GM13977 (cell line): ENCODE measurements at regions not wholly inside any gene's neighbourhood (a gene's known extent, or its start where the extent isn't known, plus 50 kb on each side); places are given as distances from the start of the nearest gene placed in this dataset.

ENCODE experiments used
- DNase-seq: peaks from one replicate; pipeline ENCODE4 v3.0.0; 2012; ENCODE audit warnings: low spot score
- in situ Hi-C: fragments of 300-500 bp; cut with MboI; formaldehyde crosslinking; loops from one replicate; pipeline ENCODE4 v1.12.0; 2022; ENCODE audit warnings: low sequenced_read_pairs, low pct_unique_long_range_greater_than_20kb, mixed read lengths, inconsistent platforms; ENCODE audit not compliant: unreplicated experiment
- TF ChIP-seq, protein P1 (sequence below): IDR thresholded peaks from 2 replicates; pipeline ENCODE4 v1.5.1; 2012; ENCODE audit warnings: mild to moderate bottlenecking, control low read depth; ENCODE audit not compliant: insufficient read depth; ENCODE audit errors: extremely low read depth, missing control alignments

DNA sequence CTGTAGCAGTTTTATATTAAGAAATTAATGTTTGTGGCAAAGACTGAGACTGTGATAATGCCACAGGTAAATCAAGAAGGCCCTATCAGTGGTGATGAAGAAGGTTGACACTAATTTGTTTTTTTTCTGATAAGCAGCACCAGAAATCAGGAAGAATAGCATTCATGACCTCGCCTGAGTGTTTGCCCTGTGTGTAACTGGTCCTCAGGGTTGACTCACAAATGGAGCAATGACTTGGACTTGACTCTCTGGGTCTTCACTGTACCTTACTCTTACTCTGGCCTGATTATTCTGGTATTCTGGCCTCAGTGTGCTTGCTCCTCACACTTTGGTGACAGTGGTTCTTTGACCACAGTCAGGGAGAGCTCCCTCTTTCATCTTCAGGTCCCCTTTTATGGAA is 243.9 kb downstream of the HAO1 start:
- in situ Hi-C loops: no loop called here
- TF ChIP-seq, protein P1, sequence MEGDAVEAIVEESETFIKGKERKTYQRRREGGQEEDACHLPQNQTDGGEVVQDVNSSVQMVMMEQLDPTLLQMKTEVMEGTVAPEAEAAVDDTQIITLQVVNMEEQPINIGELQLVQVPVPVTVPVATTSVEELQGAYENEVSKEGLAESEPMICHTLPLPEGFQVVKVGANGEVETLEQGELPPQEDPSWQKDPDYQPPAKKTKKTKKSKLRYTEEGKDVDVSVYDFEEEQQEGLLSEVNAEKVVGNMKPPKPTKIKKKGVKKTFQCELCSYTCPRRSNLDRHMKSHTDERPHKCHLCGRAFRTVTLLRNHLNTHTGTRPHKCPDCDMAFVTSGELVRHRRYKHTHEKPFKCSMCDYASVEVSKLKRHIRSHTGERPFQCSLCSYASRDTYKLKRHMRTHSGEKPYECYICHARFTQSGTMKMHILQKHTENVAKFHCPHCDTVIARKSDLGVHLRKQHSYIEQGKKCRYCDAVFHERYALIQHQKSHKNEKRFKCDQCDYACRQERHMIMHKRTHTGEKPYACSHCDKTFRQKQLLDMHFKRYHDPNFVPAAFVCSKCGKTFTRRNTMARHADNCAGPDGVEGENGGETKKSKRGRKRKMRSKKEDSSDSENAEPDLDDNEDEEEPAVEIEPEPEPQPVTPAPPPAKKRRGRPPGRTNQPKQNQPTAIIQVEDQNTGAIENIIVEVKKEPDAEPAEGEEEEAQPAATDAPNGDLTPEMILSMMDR: no peak
- DNase-seq: no peak

DNA sequence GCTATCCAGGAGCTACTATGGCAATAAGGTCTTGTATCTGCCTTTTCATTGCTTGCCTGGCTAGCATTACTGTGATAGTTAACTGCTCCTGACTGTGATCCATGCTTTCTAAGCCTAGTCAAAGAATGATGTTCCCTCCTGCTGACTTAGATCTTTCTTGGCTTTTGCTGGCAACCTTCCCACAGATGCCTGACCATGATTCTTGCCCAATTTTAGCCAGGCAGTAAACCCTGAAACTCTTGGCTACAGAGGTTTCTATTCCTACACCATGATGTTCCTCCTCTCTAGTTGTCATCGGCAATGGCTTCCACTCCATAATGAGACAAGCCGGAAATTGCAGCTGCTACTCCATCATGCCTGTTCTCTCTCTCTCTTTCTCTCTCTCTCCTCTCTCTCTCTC is 238.1 kb downstream of the HAO1 start:
- in situ Hi-C loops: no loop called here
- DNase-seq: no peak
- TF ChIP-seq, protein P1: no peak

DNA sequence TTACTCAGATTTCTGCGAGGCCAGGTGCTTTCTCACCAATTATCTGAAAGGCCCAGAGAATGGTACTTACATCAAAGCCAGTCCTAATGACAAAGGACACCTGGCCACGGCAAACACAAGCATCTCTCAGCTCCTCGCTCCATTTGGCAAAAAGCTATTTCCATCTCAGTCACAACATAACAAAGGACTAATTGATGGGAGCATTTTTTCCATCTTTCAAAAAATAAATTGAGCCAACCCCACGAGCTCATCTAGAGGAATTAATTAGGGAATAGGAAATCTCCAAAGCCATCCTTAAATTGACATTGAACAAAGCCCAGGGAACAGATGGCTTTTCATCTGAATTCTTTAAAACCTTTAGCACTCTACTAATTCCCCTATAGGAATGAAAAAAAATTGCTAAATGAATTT is 236.7 kb downstream of the HAO1 start:
- no peak for DNase-seq
- in situ Hi-C loops: no loop called here

DNA sequence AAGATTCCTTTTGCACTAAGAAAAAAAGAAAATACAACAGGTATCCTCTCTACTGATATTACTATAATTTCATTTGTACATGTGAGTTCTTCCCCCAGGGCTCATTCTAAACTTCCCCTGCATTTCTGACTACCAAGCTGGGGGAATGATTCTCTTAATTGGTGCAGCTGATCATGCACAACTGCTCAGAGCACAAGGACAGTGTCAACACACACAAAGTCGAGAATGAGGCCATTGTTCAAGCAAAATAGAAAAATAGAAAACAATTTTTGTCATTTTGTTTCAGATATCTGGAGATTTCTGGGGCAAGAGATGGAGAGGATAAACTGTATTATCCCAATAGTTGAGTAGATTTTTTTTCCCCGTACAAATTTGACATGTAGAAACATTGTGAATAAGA is 236.3 kb downstream of the HAO1 start:
- TF ChIP-seq, protein P1: no peak
- no peak for DNase-seq
- in situ Hi-C loops: no loop called here

More for the DNA sequence above, 236.7 kb downstream of the HAO1 start:
- TF ChIP-seq, protein P1: no peak

DNA sequence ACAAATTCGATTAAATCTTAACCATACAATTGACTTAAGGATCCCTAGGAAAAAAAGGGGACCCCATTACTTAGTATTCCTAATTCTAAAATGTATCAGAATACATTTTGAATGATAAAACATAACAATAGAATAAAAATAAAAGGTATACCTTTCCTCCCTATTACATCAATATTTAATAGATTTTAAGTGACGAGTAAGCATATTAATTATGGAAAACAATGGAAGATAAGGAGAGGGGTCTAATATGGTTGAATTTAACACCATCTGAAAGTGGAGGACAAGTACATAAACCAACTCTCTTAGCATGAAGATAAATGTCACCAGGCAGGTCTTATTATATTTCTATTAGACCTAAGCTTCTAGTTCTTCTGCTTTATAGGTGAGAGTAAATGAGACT is 232.1 kb downstream of the HAO1 start:
- in situ Hi-C loops: no loop called here
- TF ChIP-seq, protein P1: no peak

DNA sequence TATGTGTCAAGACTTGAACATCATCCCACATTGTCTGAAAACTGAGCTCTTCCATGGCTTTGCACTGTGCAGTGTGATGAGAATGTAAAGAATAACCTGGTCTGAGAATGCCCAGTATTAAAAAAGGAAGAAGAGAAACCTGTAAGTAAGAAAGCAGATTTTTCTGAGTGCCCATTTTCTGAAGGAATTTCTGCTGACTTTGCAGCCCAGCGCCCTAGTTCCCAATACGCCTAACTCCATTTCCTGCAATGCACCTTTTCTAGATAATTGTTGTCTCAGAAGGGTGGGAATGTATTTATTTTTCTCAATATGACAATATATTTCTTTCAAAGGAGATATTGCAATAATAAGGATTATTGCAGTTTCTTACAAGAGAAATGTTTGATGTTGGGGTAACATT is 231.5 kb downstream of the HAO1 start:
- no peak for DNase-seq
- in situ Hi-C loops: no loop called here
- TF ChIP-seq, protein P1: no peak

More for the DNA sequence above, 232.1 kb downstream of the HAO1 start:
- DNase-seq: no peak

DNA sequence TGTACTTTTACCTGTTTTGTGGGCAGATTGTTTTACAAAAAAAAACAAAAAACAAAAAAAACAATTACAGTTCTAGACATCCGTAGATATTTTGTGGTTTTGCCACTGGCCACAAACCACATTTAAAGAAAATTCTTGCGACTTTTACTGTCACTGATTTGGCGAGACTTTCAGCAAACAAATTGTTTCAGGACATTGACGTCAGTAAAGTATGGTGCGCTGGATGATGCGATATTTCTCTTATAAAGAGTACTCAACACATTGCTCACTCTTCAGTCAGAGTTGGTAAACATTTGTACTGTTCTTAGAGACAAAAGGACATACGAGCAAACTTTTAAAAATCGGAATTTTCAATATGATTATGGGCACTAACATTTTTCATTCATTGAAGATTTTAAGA is 229.8 kb downstream of the HAO1 start:
- no peak for DNase-seq
- TF ChIP-seq, protein P1: no peak
- in situ Hi-C loops: no loop called here
